Parathyroid adenoma (tissue), 2 donors: ENCODE measurements at regions not wholly inside any gene's neighbourhood (a gene's known extent, or its start where the extent isn't known, plus 50 kb on each side); places are given as distances from the start of the nearest gene placed in this dataset.
"Not testable (repeated sequence)": the region's sequence is repeated elsewhere in the genome, so short reads cannot be mapped to it uniquely, and the experiment has no call there.

ENCODE experiments used
- H2AFZ ChIP-seq: fragments of 300-600 bp; sonication (generic); one replicate; pipeline ENCODE4 v1.7.0; 2017; ENCODE audit warnings: antibody characterized with exemption, mild to moderate bottlenecking
- H3K27ac ChIP-seq: fragments of 300-600 bp; sonication (generic); one replicate; pipeline ENCODE4 v1.7.0; 2017
- H3K27me3 ChIP-seq: fragments of 300-600 bp; sonication (generic); one replicate; pipeline ENCODE4 v1.7.0; 2017; ENCODE audit warnings: low read length; ENCODE audit not compliant: control insufficient read depth, insufficient read depth
- H3K36me3 ChIP-seq: fragments of 300-600 bp; sonication (generic); one replicate; pipeline ENCODE4 v1.7.0; 2017; ENCODE audit warnings: low read length; ENCODE audit not compliant: control insufficient read depth, insufficient read depth
- H3K4me1 ChIP-seq: fragments of 300-600 bp; sonication (generic); one replicate; pipeline ENCODE4 v1.7.0; 2017; ENCODE audit warnings: control low read depth
- H3K4me2 ChIP-seq: fragments of 300-600 bp; sonication (generic); one replicate; pipeline ENCODE4 v1.7.0; 2017; ENCODE audit warnings: low read length
- H3K4me3 ChIP-seq: fragments of 300-600 bp; sonication (generic); one replicate; pipeline ENCODE4 v1.7.0; 2017; ENCODE audit warnings: low read depth, low read length
- H3K79me2 ChIP-seq: fragments of 300-600 bp; sonication (generic); one replicate; pipeline ENCODE4 v1.7.0; 2017; ENCODE audit warnings: control low read depth
- H3K9ac ChIP-seq: fragments of 300-600 bp; sonication (generic); one replicate; pipeline ENCODE4 v1.7.0; 2017; ENCODE audit warnings: mild to moderate bottlenecking
- H3K9me3 ChIP-seq: fragments of 300-600 bp; sonication (generic); one replicate; pipeline ENCODE4 v1.7.0; 2017; ENCODE audit warnings: low read length; ENCODE audit not compliant: control insufficient read depth
- TF ChIP-seq, protein P1 (sequence below): fragments of 300-600 bp; sonication (generic); IDR thresholded peaks from one replicate; pipeline ENCODE4 v1.7.0; 2017; ENCODE audit warnings: antibody characterized with exemption, mild to moderate bottlenecking
- donor health status: primary hyperparathyroidism.

DNA sequence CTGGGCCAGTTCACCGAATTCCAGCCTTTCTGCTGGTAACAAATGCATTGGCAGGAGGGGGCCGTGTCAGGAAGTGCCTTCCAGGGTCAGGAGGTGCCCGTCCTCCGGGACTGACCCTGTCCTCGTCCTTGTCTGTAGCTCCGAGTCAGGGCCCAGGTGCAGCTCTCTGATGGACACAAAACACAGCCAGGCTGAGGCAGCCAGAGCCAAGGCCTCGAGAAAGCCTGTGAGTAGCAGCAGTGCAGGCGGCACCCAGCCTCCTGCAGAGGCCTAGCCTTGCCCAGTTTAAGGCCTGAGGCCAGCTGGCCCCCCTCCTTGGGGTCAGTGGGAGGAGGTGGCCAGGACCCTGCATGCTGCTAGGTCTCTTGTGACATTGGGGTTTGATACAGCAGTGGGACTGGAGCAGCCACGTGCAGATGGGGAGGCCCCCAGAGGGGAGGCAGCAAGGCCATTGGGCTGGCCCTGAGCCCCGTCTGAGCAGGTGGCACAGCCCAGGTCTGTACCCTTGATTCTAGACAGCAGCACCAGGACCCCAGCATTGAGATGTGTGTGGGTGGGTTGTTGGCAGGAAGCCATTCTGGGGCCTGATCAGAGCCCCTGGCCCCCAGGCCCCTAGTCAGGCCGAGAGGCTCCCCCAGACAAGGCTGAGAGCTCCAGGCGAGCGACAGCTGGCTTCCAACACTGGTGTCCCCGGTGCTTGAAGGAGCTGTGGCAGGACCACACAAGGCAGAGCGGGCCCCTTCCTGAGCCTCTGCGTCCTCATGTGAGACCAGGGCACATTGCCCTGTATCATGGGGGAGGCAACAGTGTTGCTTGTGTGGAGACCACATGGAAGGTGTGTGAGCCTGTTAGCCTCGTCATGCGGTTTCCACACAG is 196.9 kb downstream of the LIPI start:
- not testable (repeated sequence) for H3K4me3 ChIP-seq, H3K27ac ChIP-seq, H3K79me2 ChIP-seq, H3K4me1 ChIP-seq, H2AFZ ChIP-seq, H3K36me3 ChIP-seq, H3K27me3 ChIP-seq, H3K9ac ChIP-seq, H3K9me3 ChIP-seq, H3K4me2 ChIP-seq

DNA sequence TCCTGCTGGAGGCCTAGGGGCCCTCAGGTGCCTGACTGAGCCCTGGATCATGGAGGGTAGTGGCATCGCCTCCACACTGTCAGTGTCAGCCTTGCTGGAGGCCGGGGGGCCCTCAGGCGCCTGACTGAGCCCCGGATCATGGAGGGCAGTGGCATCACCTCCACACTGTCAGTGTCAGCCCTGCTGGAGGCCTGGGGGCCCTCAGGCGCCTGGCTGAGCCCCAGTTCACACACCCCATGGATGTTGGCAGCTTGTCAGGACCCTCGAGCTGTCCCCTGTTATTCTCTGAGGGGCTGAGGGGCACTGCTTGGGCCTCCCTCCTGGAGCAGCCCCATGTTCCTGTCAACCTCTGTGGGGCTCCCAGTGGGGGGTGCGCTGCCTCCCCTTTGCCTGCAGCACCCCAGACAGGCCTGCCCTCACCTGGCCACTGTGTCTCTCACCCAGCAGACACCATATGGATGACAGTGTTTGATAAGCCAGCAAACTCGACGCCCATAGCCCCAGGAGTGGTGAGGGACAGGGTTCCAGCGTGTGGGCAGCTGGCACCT is 197.6 kb downstream of the LIPI start:
- Histone ChIP-seq H3K27ac (no peak overlapping the region), H3K79me2 (no peaks in the 10 kb centered on the region), H3K27me3 (no peaks in the 10 kb centered on the region), H3K4me3 (no peak overlapping the region), H3K36me3 (no peaks in the 10 kb centered on the region), H2AFZ (no peak overlapping the region), H3K4me2 (no peak overlapping the region), H3K4me1 (no peaks in the 10 kb centered on the region), H3K9ac (no peak overlapping the region), H3K9me3 (no peaks in the 10 kb centered on the region)
- TF ChIP-seq, protein P1, sequence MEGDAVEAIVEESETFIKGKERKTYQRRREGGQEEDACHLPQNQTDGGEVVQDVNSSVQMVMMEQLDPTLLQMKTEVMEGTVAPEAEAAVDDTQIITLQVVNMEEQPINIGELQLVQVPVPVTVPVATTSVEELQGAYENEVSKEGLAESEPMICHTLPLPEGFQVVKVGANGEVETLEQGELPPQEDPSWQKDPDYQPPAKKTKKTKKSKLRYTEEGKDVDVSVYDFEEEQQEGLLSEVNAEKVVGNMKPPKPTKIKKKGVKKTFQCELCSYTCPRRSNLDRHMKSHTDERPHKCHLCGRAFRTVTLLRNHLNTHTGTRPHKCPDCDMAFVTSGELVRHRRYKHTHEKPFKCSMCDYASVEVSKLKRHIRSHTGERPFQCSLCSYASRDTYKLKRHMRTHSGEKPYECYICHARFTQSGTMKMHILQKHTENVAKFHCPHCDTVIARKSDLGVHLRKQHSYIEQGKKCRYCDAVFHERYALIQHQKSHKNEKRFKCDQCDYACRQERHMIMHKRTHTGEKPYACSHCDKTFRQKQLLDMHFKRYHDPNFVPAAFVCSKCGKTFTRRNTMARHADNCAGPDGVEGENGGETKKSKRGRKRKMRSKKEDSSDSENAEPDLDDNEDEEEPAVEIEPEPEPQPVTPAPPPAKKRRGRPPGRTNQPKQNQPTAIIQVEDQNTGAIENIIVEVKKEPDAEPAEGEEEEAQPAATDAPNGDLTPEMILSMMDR, result no peak

DNA sequence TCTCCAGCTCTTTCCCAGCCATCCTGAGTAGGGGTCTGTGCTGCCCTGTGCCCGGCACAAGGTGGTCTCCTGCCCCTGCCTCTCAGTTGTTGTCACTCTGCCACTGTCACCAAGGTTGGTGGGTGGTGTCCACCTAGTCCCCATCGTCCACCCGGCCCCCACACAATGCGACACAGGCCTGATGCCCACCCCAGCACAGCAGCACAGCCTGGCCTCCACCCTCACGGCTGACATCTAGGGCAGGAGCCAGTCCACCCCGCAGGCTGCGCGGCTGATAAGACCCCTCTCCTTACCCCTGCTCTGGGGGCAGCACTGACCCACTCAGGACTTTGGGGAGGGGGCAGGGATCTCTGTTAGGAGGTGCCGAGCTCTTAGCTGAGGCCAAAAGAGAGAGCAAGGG is 198.3 kb downstream of the LIPI start:
- no peak overlapping the region for H2AFZ ChIP-seq
- H3K79me2 ChIP-seq, result no peaks in the 10 kb centered on the region
- no peak overlapping the region for H3K27ac ChIP-seq
- no peaks in the 10 kb centered on the region for H3K4me1 ChIP-seq
- H3K4me3 ChIP-seq, result no peak overlapping the region
- no peaks in the 10 kb centered on the region for H3K36me3 ChIP-seq
- H3K4me2 ChIP-seq, result no peak overlapping the region
- TF ChIP-seq, protein P1, result no peak
- H3K9me3 ChIP-seq, result no peaks in the 10 kb centered on the region
- no peak overlapping the region for H3K9ac ChIP-seq
- no peaks in the 10 kb centered on the region for H3K27me3 ChIP-seq

DNA sequence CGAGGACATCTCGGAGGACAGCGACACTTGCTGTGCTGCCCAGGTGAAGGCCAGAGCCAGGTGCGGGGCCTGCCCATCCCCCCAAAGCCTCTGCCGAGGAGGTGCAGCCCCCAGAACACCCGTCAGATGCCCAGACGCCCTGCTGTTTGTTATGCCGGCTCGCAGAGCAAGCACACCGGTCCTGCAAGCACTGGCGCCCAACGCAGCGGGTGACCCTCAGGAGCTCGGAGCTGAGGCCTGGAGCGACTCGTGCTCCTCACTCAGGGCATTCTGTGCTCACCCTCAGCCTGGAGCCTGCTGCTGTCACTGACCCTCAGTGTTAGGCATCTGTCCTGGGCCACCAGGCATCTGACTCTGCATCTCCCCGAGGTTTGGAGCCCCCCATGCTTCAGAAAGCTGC is 199.0 kb downstream of the LIPI start:
- not testable (repeated sequence) for H2AFZ ChIP-seq, H3K27me3 ChIP-seq, H3K9me3 ChIP-seq, H3K27ac ChIP-seq, H3K4me1 ChIP-seq, H3K4me2 ChIP-seq, H3K79me2 ChIP-seq, H3K9ac ChIP-seq, H3K4me3 ChIP-seq, H3K36me3 ChIP-seq

DNA sequence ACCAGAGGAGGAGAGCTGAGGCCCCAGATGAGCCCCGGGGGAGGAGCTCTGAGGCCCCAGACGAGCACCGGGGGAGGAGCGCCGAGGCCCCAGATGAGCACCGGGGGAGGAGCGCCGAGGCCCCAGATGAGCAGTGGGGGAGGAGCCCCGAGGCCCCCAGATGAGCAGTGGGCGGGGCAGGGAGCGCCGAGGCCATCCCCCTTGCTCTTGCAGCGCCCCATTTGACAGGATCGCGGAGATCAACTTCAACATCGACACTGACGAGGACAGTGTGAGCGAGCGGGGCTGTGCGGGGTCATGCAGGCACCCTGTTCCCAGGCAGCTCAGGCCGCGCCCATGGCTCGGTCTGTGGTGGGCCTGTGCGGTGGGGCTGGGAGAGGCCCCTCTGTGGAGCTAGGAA is 199.6 kb downstream of the LIPI start:
- not testable (repeated sequence) for H2AFZ ChIP-seq, H3K27me3 ChIP-seq, H3K4me3 ChIP-seq, H3K36me3 ChIP-seq, H3K9me3 ChIP-seq, H3K9ac ChIP-seq, H3K79me2 ChIP-seq, H3K4me1 ChIP-seq, H3K27ac ChIP-seq, H3K4me2 ChIP-seq

DNA sequence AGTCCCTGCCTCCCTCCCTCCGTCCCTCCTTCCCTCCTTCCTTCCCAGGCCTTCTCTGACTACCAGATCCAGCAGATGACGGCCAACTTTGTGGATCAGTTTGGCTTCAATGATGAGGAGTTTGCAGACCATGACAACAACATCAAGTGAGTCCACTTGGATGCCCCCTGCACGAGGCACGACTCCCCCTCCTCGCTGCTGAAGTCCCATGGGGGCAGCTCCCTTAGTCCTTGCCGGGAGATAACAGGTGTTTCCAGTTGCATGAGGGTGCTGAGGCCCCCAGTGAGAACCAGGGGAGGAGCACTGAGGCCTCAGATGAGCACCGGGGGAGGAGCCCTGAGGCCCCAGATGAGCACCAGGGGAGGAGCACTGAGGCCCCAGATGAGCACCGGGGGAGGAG is 200.0 kb downstream of the LIPI start:
- Histone ChIP-seq H3K4me1 (no peaks in the 10 kb centered on the region), H3K4me3 (no peak overlapping the region), H3K27me3 (no peaks in the 10 kb centered on the region), H3K9me3 (no peaks in the 10 kb centered on the region), H3K79me2 (no peaks in the 10 kb centered on the region), H2AFZ (no peak overlapping the region), H3K4me2 (no peak overlapping the region), H3K27ac (no peak overlapping the region), H3K9ac (no peak overlapping the region), H3K36me3 (no peaks in the 10 kb centered on the region)
- TF ChIP-seq, protein P1, result no peak

DNA sequence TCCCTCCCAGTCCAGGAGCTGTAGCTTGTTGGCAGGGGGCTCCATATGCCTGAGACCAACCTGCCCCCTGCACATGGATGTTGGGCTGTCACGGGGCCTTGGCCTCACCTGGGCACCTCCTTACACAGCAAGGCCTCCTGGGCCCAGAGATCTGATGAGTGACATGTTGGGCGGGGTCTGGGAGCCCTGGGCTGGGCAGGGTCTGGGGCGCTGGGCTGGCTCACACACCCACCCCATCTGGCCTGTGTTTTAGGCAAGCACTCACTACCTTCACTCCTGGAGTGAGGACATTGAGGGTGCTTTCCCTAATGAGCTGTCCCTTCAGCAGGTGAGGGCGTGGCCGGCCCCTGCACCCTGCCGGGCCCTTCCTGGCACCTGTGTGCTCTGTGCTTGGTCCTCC is 200.8 kb downstream of the LIPI start:
- not testable (repeated sequence) for H3K36me3 ChIP-seq, H3K79me2 ChIP-seq, H3K9ac ChIP-seq, H2AFZ ChIP-seq, H3K4me3 ChIP-seq, H3K4me1 ChIP-seq, H3K27ac ChIP-seq, H3K27me3 ChIP-seq, H3K4me2 ChIP-seq, H3K9me3 ChIP-seq

DNA sequence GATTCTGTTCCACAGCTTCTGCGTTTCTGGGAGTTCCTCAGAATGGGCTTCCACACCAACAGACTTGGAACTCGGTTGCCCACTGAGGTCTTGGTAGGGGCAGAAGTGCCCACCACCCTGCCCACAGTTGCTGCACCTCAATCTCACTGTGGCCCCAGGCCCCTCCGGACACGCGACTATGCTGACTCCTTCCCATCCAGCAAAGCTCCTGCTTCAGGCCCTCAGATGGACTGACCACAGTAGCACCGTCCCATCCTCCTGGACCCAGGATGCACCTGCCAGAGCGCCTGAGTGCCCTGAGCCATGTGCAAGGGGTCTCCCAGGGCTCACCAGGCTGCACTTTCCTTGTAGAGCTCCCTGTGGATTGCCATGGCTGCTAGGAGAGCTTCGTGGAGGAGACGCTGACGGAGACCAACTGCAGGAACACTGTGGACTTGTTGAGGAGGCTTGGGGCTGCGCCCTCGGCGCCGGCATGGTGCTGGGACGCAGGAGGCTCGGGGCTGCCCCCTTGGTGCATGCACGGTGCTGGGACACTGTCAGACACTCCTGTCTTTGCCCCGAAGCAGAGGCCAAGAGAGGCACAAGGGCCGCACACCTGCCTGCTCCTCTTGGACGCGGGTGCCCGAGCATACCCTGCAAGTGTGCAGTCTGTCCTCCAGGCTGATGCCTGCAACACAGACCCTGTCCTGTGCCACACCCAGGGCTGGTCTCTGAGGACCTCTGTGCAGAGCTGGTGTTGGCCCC is 201.3 kb downstream of the LIPI start:
- H3K27ac ChIP-seq, H3K27me3 ChIP-seq, H3K79me2 ChIP-seq, H3K9ac ChIP-seq, H3K36me3 ChIP-seq, H3K4me3 ChIP-seq, H3K4me1 ChIP-seq, H3K4me2 ChIP-seq, H3K9me3 ChIP-seq, H2AFZ ChIP-seq: not testable (repeated sequence)
